ENCODE measurements at regions not wholly inside any gene's neighbourhood (a gene's known extent, or its start where the extent isn't known, plus 50 kb on each side); places are given as distances from the start of the nearest gene placed in this dataset.

DNA sequence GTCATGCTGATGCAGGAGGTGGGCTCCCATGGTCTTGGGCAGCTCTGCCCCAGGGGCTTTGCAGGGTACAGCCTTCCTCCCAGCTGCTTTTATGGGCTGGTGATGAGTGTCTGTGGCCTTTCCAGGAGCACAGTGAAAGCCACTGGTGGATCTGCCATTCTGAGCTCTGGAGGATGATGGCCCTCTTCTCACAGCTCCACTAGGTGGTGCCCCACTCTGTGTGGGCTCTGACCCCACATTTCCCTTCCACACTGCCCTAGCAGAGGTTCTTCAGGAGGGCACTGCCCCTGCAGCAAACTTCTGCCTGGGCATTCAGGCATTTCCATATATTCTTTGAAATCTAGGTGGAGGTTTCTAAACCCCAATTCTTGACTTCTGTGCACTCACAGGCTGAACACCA, 1188.6 kb downstream of the MRPL39 start:
- intact Hi-C loops (cut with DNase I), result no loop called here
- TF ChIP-seq, protein P1, sequence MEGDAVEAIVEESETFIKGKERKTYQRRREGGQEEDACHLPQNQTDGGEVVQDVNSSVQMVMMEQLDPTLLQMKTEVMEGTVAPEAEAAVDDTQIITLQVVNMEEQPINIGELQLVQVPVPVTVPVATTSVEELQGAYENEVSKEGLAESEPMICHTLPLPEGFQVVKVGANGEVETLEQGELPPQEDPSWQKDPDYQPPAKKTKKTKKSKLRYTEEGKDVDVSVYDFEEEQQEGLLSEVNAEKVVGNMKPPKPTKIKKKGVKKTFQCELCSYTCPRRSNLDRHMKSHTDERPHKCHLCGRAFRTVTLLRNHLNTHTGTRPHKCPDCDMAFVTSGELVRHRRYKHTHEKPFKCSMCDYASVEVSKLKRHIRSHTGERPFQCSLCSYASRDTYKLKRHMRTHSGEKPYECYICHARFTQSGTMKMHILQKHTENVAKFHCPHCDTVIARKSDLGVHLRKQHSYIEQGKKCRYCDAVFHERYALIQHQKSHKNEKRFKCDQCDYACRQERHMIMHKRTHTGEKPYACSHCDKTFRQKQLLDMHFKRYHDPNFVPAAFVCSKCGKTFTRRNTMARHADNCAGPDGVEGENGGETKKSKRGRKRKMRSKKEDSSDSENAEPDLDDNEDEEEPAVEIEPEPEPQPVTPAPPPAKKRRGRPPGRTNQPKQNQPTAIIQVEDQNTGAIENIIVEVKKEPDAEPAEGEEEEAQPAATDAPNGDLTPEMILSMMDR (IDR thresholded peaks at IDR 0.05), result no peak
- no peaks in the 10 kb centered on the region for H3K36me3 ChIP-seq
- DNase-seq (ENCODE audit: extremely low spot score in 2 of 2), result no peak
- H3K4me3 ChIP-seq, result no peak overlapping the region
- no peaks in the 10 kb centered on the region for H3K27me3 ChIP-seq
- no peaks in the 10 kb centered on the region for H3K4me1 ChIP-seq
- no peak overlapping the region for H3K27ac ChIP-seq
- no peaks in the 10 kb centered on the region for H3K9me3 ChIP-seq

DNA sequence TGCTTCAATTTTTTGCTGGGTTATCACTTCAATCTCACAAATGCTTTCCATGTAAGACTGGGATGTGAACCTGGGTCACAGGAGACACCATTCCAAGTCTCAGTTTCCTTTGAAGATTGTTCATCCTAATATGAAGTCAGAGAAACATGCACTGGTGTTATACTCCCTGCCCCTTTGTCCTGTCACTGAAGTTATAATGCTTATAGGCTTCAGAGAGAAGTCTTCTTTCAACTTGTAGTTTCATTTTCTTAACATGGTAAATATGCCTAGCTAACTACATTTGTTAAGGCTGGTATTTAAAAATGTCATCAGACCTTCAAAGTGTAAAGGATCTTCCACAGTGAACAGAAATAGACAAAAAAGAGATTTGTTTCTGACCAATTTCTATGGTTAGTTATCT, 1195.9 kb downstream of the MRPL39 start:
- H3K36me3 ChIP-seq, result no peaks in the 10 kb centered on the region
- H3K4me1 ChIP-seq, result no peaks in the 10 kb centered on the region
- intact Hi-C loops (cut with DNase I), result no loop called here
- H3K27ac ChIP-seq, result no peak overlapping the region
- no peak for DNase-seq (ENCODE audit: extremely low spot score in 2 of 2)
- TF ChIP-seq POLR2AphosphoS5 (IDR thresholded peaks at IDR 0.05; ENCODE audit: insufficient read depth in 1 of 2, low read depth in 1 of 2) (no peak), POLR2A (IDR thresholded peaks at IDR 0.05) (no peak)
- TF ChIP-seq, protein P1 (IDR thresholded peaks at IDR 0.05), result no peak
- no peak overlapping the region for H3K4me3 ChIP-seq
- no peaks in the 10 kb centered on the region for H3K27me3 ChIP-seq
- H3K9me3 ChIP-seq, result no peaks in the 10 kb centered on the region

DNA sequence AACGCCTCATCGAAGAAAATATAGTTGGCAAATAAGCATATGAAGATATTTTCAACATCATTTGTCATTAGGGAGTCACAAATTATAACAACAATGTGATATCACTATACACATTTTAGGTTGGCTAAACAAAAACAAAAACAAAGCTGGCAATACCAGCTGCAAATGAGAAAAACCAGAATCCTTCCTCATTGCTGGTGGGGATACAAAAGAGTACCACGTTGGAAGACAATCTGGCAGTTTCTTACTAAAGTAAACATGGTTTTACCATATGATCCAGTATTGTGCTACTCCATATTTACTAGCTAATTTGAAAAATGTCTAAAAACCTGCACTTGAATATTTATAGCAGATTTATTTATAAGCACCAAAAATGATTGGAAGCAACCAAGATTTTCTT, 1204.1 kb downstream of the MRPL39 start:
- no peaks in the 10 kb centered on the region for H3K4me1 ChIP-seq
- no peaks in the 10 kb centered on the region for H3K27me3 ChIP-seq
- intact Hi-C loops (cut with DNase I), result no loop called here
- DNase-seq (ENCODE audit: extremely low spot score in 2 of 2), result no peak
- no peak overlapping the region for H3K27ac ChIP-seq
- TF ChIP-seq, protein P1 (IDR thresholded peaks at IDR 0.05), result no peak
- TF ChIP-seq POLR2A (IDR thresholded peaks at IDR 0.05) (no peak), POLR2AphosphoS5 (IDR thresholded peaks at IDR 0.05; ENCODE audit: insufficient read depth in 1 of 2, low read depth in 1 of 2) (no peak)
- H3K9me3 ChIP-seq, result no peaks in the 10 kb centered on the region
- H3K4me3 ChIP-seq, result no peak overlapping the region
- no peaks in the 10 kb centered on the region for H3K36me3 ChIP-seq

DNA sequence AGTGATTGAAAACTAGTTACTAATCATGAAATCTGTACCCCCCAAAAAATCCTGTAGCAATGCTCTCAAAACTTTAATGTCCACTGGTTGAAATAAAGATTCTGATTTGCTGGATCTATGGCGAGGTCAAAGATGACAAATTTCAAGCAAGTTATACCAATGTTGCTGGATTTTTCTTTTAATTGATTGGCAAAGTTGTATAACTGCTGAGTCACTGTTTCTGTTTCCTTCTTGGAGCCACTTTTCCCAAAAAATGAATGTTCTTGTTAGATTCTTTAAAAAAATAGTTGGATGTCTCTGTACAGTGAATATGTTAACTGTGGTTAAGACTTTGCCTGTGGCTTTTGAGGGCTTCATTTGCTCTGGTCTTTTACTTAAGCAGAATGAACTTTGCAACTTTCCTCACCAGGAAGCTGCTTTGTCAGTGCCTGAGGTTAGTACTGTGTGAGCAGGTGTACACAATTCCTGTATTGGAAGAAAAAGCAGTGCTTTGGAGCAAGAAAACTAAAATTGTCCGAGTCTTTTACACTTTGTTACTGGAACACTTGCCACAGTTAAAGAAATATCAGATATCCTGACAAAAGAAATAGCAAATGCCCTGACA, 1211.9 kb downstream of the MRPL39 start:
- Histone ChIP-seq H3K27ac (no peak overlapping the region), H3K9me3 (no peaks in the 10 kb centered on the region), H3K4me1 (no peaks in the 10 kb centered on the region), H3K4me3 (no peak overlapping the region), H3K36me3 (no peaks in the 10 kb centered on the region), H3K27me3 (no peaks in the 10 kb centered on the region)
- intact Hi-C loops (cut with DNase I), result no loop called here
- no peak for TF ChIP-seq POLR2A (IDR thresholded peaks at IDR 0.05)
- TF ChIP-seq, protein P1 (IDR thresholded peaks at IDR 0.05), result no peak
- TF ChIP-seq POLR2AphosphoS5 (IDR thresholded peaks at IDR 0.05; ENCODE audit: insufficient read depth in 1 of 2, low read depth in 1 of 2), result no peak
- no peak for DNase-seq (ENCODE audit: extremely low spot score in 2 of 2)

DNA sequence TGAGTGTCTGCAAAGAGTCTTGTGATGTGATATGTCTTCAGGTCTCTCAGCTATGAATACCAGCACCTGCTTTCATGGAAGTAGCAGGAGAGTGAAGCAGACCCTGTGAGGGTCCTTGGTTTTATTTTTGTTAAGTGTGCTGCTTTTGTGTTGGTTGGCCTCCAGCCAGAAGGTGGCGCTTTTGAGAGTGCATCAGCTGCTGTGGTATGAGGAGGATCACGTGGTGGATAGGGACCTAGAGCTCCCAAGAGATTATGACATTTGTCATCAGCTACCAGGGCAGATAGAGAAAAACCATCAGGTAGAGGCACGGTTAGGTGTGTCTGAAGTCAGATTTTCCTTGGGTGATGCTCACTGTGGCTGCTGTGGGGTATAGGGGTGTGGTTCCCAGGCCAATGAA, 1232.1 kb downstream of the MRPL39 start:
- H3K9me3 ChIP-seq, result no peaks in the 10 kb centered on the region
- no peak for DNase-seq (ENCODE audit: extremely low spot score in 2 of 2)
- H3K36me3 ChIP-seq, result no peaks in the 10 kb centered on the region
- no peak overlapping the region for H3K4me3 ChIP-seq
- H3K4me1 ChIP-seq, result no peaks in the 10 kb centered on the region
- no peaks in the 10 kb centered on the region for H3K27me3 ChIP-seq
- no peak for TF ChIP-seq POLR2A (IDR thresholded peaks at IDR 0.05)
- no peak for TF ChIP-seq POLR2AphosphoS5 (IDR thresholded peaks at IDR 0.05; ENCODE audit: insufficient read depth in 1 of 2, low read depth in 1 of 2)
- TF ChIP-seq, protein P1 (IDR thresholded peaks at IDR 0.05), result no peak
- intact Hi-C loops (cut with DNase I), result no loop called here
- no peak overlapping the region for H3K27ac ChIP-seq

All from vagina (tissue), 2 donors.